IMR-90 (cell line): ENCODE measurements at regions not wholly inside any gene's neighbourhood (a gene's known extent, or its start where the extent isn't known, plus 50 kb on each side); places are given as distances from the start of the nearest gene placed in this dataset.

Experiments used
- ATAC-seq: fragments of 200-7000 bp; cut with Tn5 transposase; 2 replicates; pipeline ENCODE4 v1.9.1; 2020; ENCODE audit warnings: low read depth, mild to moderate bottlenecking, moderate library complexity
- BruUV-seq: library from RNA; stranded (reverse); fragments of 400-500 nt; replicated peaks from 2 replicates; lab custom pipeline; 2021; lab: Mats Ljungman, UMichigan
- CTCF ChIA-PET: fragments of 300-600 bp; formaldehyde crosslinking; extraction: SDS; loops from one replicate; lab custom pipeline; 2021; ENCODE audit warnings: antibody characterized with exemption; lab: Yijun Ruan, JAX
- POLR2A ChIA-PET: fragments of 300-600 bp; sonication (Branson Sonifier 250); formaldehyde crosslinking; loops from one replicate; lab custom pipeline; 2022; ENCODE audit warnings: antibody characterized with exemption; ENCODE audit not compliant: unreplicated experiment; lab: Charles Lee
- DNase-seq: peaks from one replicate; pipeline ENCODE4 v3.0.0; 2013
- H2AFZ ChIP-seq: replicated peaks from 2 replicates; pipeline ENCODE3; 2013; ENCODE audit warnings: low read length, mild to moderate bottlenecking; ENCODE audit not compliant: poor library complexity
- H2AK5ac ChIP-seq: 2 replicates; pipeline ENCODE4 v1.6.1; 2013; ENCODE audit warnings: low read depth, low read length, inconsistent platforms
- H2AK9ac ChIP-seq: replicated peaks from 2 replicates; pipeline ENCODE3; 2013; ENCODE audit warnings: mild to moderate bottlenecking, low read depth, low read length, moderate library complexity; ENCODE audit not compliant: poor library complexity
- H2BK120ac ChIP-seq: 2 replicates; pipeline ENCODE4 v1.6.1; 2013; ENCODE audit warnings: low read depth, low read length, inconsistent platforms
- H2BK15ac ChIP-seq: 3 replicates; pipeline ENCODE4 v1.6.1; 2013; ENCODE audit warnings: low read depth, low read length, inconsistent platforms
- H2BK20ac ChIP-seq: 2 replicates; pipeline ENCODE4 v1.6.1; 2013; ENCODE audit warnings: low read depth, mild to moderate bottlenecking, inconsistent platforms, low read length, moderate library complexity
- H2BK5ac ChIP-seq: 2 replicates; pipeline ENCODE4 v1.6.1; 2013; ENCODE audit warnings: mild to moderate bottlenecking, low read depth, low read length, inconsistent platforms; ENCODE audit not compliant: poor library complexity, severe bottlenecking
- H3K14ac ChIP-seq: replicated peaks from 2 replicates; pipeline ENCODE4 v1.6.1; 2013; ENCODE audit warnings: low read depth, low read length, inconsistent platforms
- H3K18ac ChIP-seq: 2 replicates; pipeline ENCODE4 v1.6.1; 2013; ENCODE audit warnings: low read depth, low read length, control low read depth
- H3K23ac ChIP-seq: 2 replicates; pipeline ENCODE4 v1.6.1; 2013; ENCODE audit warnings: low read depth, low read length, inconsistent platforms
- H3K27ac ChIP-seq: 2 replicates; pipeline ENCODE4 v1.5.1; 2013; ENCODE audit warnings: mild to moderate bottlenecking, control low read depth, low read length; ENCODE audit not compliant: insufficient read depth
- H3K27me3 ChIP-seq: 2 replicates; pipeline ENCODE4 v1.6.1; 2013; ENCODE audit warnings: low read length; ENCODE audit not compliant: control insufficient read depth, insufficient read depth
- H3K36me3 ChIP-seq: 2 replicates; pipeline ENCODE4 v1.6.1; 2013; ENCODE audit warnings: low read length, mixed read lengths; ENCODE audit not compliant: control insufficient read depth, insufficient read depth
- H3K4ac ChIP-seq: 2 replicates; pipeline ENCODE4 v1.6.1; 2013; ENCODE audit warnings: low read depth, low read length, inconsistent platforms
- H3K4me1 ChIP-seq: 2 replicates; pipeline ENCODE4 v1.6.1; 2013; ENCODE audit warnings: low read length, mixed read lengths; ENCODE audit not compliant: control insufficient read depth, insufficient read depth
- H3K4me2 ChIP-seq: 2 replicates; pipeline ENCODE4 v1.6.1; 2013; ENCODE audit warnings: low read depth, mild to moderate bottlenecking, control low read depth, low read length, moderate library complexity
- H3K4me3 ChIP-seq: 2 replicates; pipeline ENCODE4 v1.5.1; 2013; ENCODE audit warnings: low read depth, mild to moderate bottlenecking, control low read depth, low read length, moderate library complexity; ENCODE audit not compliant: insufficient read depth
- H3K56ac ChIP-seq: 2 replicates; pipeline ENCODE4 v1.6.1; 2013; ENCODE audit warnings: low read length, inconsistent platforms; ENCODE audit not compliant: insufficient read depth; ENCODE audit errors: extremely low read depth
- H3K79me1 ChIP-seq, 2 experiments: 2 replicates each; pipeline ENCODE4 v1.6.1; 2013; ENCODE audit warnings: low read length in 2 of 2, inconsistent platforms in 1 of 2, low read depth in 1 of 2
- H3K9ac ChIP-seq: 2 replicates; pipeline ENCODE4 v1.6.1; 2013; ENCODE audit warnings: low read depth, low read length, control low read depth
- H3K9me1 ChIP-seq: 2 replicates; pipeline ENCODE4 v1.6.1; 2013; ENCODE audit warnings: low read length, inconsistent platforms; ENCODE audit not compliant: insufficient read depth
- H3K9me3 ChIP-seq: 2 replicates; pipeline ENCODE4 v1.6.1; 2013; ENCODE audit warnings: low read length; ENCODE audit not compliant: control insufficient read depth, insufficient read depth
- H4K20me1 ChIP-seq: 2 replicates; pipeline ENCODE4 v1.6.1; 2013; ENCODE audit warnings: low read length, inconsistent platforms; ENCODE audit not compliant: insufficient read depth
- H4K5ac ChIP-seq: 2 replicates; pipeline ENCODE4 v1.6.1; 2013; ENCODE audit warnings: mild to moderate bottlenecking, low read depth, low read length, control low read depth
- H4K8ac ChIP-seq, 2 experiments: 2 replicates each; pipeline ENCODE4 v1.6.1; 2013; ENCODE audit warnings: low read depth in 2 of 2, low read length in 2 of 2, control low read depth in 1 of 2, inconsistent platforms in 1 of 2
- H4K91ac ChIP-seq: 2 replicates; pipeline ENCODE4 v1.6.1; 2013; ENCODE audit warnings: low read depth, low read length, inconsistent platforms; ENCODE audit not compliant: insufficient read depth
- BHLHE40 ChIP-seq: fragments of 150-350 bp; IDR thresholded peaks from 2 replicates; pipeline ENCODE4 v1.6.1; 2016; ENCODE audit warnings: mild to moderate bottlenecking, low read depth, low read length
- CEBPB ChIP-seq: IDR thresholded peaks from 2 replicates; pipeline ENCODE4 v1.6.1; 2012; ENCODE audit warnings: low read depth, low read length, improper control_type of control experiment
- CHD1 ChIP-seq: IDR thresholded peaks from 2 replicates; pipeline ENCODE4 v1.6.1; 2012; ENCODE audit warnings: low read depth, low read length, improper control_type of control experiment
- FOS ChIP-seq: fragments of 150-350 bp; IDR thresholded peaks from 2 replicates; pipeline ENCODE4 v1.6.1; 2016; ENCODE audit warnings: low read depth, low read length
- MAFK ChIP-seq: IDR thresholded peaks from 2 replicates; pipeline ENCODE4 v1.6.1; 2012; ENCODE audit warnings: low read depth, low read length, improper control_type of control experiment
- MXI1 ChIP-seq: IDR thresholded peaks from 2 replicates; pipeline ENCODE4 v1.6.1; 2012; ENCODE audit warnings: low read depth, mild to moderate bottlenecking, low read length, moderate library complexity, borderline replicate concordance
- NFE2L2 ChIP-seq: fragments of 150-350 bp; IDR thresholded peaks from 2 replicates; pipeline ENCODE4 v1.6.1; 2016; ENCODE audit warnings: low read depth, mild to moderate bottlenecking, low read length
- POLR2A ChIP-seq: IDR thresholded peaks from 2 replicates; pipeline ENCODE4 v1.6.1; 2012; ENCODE audit warnings: mild to moderate bottlenecking, low read depth, low read length
- RFX5 ChIP-seq: IDR thresholded peaks from 2 replicates; pipeline ENCODE4 v1.8.0; 2012; ENCODE audit warnings: low read depth, mild to moderate bottlenecking, low read length, moderate library complexity
- WGBS, 2 experiments: methylation state at CpG; one replicate each; pipeline versions ENCODE4 v1.1.5 to v1.1.7; 2013; ENCODE audit warnings: missing lambda C conversion rate in 2 of 2; ENCODE audit not compliant: insufficient read length in 1 of 2; ENCODE audit errors: extremely low coverage in 2 of 2; 5-methylcytosine and 5-hydroxymethylcytosine counted together
- dilution Hi-C: fragments of 300-500 bp; cut with HindIII; formaldehyde crosslinking; loops from one replicate; pipeline ENCODE4 v1.14.3; 2018; ENCODE audit warnings: low sequenced_read_pairs; ENCODE audit not compliant: unreplicated experiment
- in situ Hi-C: fragments of 300-500 bp; cut with MboI; formaldehyde crosslinking; loops from 3 replicates; pipeline ENCODE4 v1.14.3; 2019; ENCODE audit warnings: low sequenced_read_pairs, inconsistent platforms, mixed read lengths
- intact Hi-C: fragments of 100-400 bp; cut with micrococcal nuclease; formaldehyde crosslinking; loops from 2 replicates; pipeline ENCODE4 v1.10.0; 2022
- TF ChIP-seq, protein P1 (sequence below): conservative IDR thresholded peaks from 2 replicates; pipeline ENCODE4 v1.5.1; 2012; ENCODE audit warnings: mild to moderate bottlenecking, low read depth, low read length, improper control_type of control experiment

DNA sequence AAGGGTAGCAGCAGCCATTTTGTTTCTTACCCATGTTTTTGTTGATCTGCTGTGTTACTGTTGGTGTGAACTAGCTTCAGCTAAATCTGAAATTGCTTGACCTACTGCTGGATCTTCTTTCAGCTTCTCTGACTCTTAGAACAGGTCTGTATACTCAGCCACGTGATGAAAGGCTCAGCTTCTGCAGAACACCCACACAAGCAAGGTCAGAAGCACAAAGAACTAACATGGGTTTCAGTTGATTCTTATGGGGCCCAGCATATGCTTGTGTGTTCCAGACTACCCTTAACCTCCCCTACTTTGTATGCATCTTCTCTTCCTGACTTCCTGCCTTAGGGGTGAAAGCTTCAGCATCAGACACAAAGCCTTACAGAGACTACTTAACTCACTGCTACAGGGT, 186.8 kb downstream of the HGF start:
- H2AK5ac ChIP-seq: peak overlapping the region; percentile 2; the same call in 1 of the 2 replicates
- H3K14ac ChIP-seq: peak overlapping the region; percentile 60
- BruUV-seq: no TSS peak
- no peak for DNase-seq
- no peak overlapping the region for H2AK9ac ChIP-seq
- 0 out of 4 replicates have a peak overlapping the region, but pooled peaks of 1 of the 2 experiments have one; percentile 9 for H4K8ac ChIP-seq
- peak overlapping the region; percentile 5; the same call in 1 of the 2 replicates for H3K4ac ChIP-seq
- no peaks in the 10 kb centered on the region for H3K79me1 ChIP-seq
- in situ Hi-C loops: no loop called here
- H4K20me1 ChIP-seq: no peaks in the 10 kb centered on the region
- peak overlapping the region; percentile 35 for H2BK15ac ChIP-seq
- no peak for ATAC-seq
- WGBS, 2 experiments: 100% methylated on average over 1 of the region's 1 CpG; no CpG with 5 or more reads in 1 of the 2 experiments
- H3K36me3 ChIP-seq: no peaks in the 10 kb centered on the region
- dilution Hi-C loops: no loop called here
- ChIA-PET CTCF (no interaction called here), POLR2A (no interaction called here)
- H3K4me1 ChIP-seq: no peaks in the 10 kb centered on the region
- H3K9ac ChIP-seq: no peak overlapping the region
- TF ChIP-seq RFX5 (no peak), MXI1 (no peak), NFE2L2 (no peak), CEBPB (no peak), CHD1 (no peak), FOS (no peak), MAFK (no peak), POLR2A (no peak), BHLHE40 (no peak)
- TF ChIP-seq, protein P1, sequence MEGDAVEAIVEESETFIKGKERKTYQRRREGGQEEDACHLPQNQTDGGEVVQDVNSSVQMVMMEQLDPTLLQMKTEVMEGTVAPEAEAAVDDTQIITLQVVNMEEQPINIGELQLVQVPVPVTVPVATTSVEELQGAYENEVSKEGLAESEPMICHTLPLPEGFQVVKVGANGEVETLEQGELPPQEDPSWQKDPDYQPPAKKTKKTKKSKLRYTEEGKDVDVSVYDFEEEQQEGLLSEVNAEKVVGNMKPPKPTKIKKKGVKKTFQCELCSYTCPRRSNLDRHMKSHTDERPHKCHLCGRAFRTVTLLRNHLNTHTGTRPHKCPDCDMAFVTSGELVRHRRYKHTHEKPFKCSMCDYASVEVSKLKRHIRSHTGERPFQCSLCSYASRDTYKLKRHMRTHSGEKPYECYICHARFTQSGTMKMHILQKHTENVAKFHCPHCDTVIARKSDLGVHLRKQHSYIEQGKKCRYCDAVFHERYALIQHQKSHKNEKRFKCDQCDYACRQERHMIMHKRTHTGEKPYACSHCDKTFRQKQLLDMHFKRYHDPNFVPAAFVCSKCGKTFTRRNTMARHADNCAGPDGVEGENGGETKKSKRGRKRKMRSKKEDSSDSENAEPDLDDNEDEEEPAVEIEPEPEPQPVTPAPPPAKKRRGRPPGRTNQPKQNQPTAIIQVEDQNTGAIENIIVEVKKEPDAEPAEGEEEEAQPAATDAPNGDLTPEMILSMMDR: no peak
- intact Hi-C loops: no loop called here
- H3K27ac ChIP-seq: no peak overlapping the region
- peak overlapping the region; percentile 59 for H2BK120ac ChIP-seq
- H2BK5ac ChIP-seq: no peak overlapping the region
- H3K4me2 ChIP-seq: no peak overlapping the region
- no peak overlapping the region for H3K23ac ChIP-seq
- no peak overlapping the region for H3K4me3 ChIP-seq
- H4K5ac ChIP-seq: peak overlapping the region; percentile 91; the same call in 1 of the 2 replicates
- H3K9me3 ChIP-seq: no peaks in the 10 kb centered on the region
- H3K18ac ChIP-seq: peak overlapping the region; percentile 94
- no peak overlapping the region for H2AFZ ChIP-seq
- H4K91ac ChIP-seq: peak overlapping the region; percentile 46
- no peak overlapping the region for H3K56ac ChIP-seq
- no peaks in the 10 kb centered on the region for H3K27me3 ChIP-seq
- H3K9me1 ChIP-seq: no peaks in the 10 kb centered on the region
- peak overlapping the region; percentile 60 for H2BK20ac ChIP-seq
